CD4-positive, alpha-beta T cell treated with Interleukin-21 for 1 hour (primary cell): ENCODE measurements at regions not wholly inside any gene's neighbourhood (a gene's known extent, or its start where the extent isn't known, plus 50 kb on each side); places are given as distances from the start of the nearest gene placed in this dataset.
"Not testable (repeated sequence)": the region's sequence is repeated elsewhere in the genome, so short reads cannot be mapped to it uniquely, and the experiment has no call there.

Experiments
- DNase-seq: peaks from one replicate; pipeline ENCODE4 v3.0.0-alpha.2; 2020

DNA sequence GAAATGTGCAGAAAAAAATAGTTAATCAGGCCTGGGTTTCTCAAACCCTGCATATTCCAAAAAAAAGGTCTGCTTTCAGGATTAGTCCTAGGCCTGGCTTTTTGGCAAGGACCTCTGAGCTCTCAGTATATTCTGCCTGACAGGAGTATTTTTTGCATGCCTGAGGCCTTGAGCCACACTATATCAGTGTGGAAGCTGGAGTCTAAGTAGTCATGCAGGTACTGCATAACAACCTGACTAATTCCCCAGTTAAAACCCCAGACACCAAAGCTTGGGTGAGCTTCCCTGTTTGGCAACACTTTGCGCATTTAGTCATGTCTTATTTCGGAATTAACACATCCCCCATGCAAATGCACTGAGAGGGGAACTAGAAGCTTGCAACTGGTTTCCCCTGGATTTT lies 359.5 kb downstream of the CETN3 start:
- no peak for DNase-seq

DNA sequence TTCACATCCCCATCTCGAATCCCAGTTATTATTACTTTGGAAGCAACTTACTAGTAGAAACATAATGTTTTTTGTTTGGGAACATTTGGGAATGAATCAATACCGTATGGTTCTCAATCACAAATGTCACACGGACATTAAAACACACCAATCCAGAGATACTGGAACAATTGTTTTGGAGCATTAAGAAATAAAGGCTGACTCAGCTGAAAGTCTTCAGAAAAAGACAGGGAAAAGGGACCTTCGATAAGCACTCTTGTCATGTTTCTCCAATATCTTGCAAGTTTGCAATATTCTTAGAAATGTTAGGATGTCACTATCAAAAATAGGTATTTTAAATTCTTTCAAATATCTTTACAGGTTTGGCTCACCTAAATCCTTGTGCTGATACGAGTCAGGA lies 362.4 kb downstream of the CETN3 start:
- DNase-seq = no peak

DNA sequence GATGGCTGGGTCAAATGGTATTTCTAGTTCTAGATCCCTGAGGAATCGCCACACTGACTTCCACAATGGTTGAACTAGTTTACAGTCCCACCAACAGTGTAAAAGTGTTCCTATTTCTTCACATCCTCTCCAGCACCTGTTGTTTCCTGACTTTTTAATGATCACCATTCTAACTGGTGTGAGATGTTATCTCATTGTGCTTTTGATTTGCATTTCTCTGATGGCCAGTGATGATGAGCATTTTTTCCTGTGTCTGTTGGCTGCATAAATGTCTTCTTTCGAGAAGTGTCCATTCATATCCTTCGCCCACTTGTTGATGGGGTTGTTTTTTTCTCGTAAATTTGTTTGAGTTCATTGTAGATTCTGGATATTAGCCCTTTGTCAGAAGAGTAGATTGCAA lies 369.5 kb downstream of the CETN3 start:
- DNase-seq = not testable (repeated sequence)

DNA sequence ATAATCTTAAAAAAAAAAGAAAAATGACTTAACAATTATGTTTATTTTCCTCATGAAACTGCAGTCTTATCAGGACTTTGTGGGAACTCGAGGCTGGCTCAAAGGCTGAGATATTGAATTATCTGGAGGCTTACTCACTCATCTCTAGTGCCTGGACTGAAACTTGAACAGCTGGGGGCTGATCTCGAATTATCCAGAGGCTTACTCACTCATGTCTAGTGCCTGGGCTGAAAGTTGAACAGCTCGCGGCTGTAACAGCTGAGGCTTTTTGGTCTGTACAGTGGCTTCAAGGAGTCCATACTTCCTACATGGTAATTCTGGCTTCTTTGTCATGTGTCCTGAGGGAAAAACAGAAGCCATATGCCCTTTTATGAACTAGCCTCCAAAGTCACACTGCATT lies 371.9 kb downstream of the CETN3 start:
- no peak for DNase-seq

DNA sequence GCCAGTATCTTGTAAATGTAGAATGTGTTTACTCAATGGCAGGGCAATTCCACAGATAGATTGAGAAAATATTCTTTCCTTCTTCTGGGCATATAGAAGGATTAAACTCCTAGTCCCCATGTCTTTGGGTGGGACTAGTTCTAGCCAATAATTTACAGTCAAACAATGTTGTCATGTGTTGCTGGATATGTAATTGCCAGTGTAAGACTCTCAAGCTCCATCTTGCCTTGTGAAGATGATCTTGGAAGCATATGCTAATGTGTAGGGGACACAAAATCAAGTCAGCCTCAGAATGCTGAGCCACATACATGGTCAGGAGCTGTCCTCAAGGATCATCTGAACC lies 386.9 kb downstream of the CETN3 start:
- DNase-seq = no peak

DNA sequence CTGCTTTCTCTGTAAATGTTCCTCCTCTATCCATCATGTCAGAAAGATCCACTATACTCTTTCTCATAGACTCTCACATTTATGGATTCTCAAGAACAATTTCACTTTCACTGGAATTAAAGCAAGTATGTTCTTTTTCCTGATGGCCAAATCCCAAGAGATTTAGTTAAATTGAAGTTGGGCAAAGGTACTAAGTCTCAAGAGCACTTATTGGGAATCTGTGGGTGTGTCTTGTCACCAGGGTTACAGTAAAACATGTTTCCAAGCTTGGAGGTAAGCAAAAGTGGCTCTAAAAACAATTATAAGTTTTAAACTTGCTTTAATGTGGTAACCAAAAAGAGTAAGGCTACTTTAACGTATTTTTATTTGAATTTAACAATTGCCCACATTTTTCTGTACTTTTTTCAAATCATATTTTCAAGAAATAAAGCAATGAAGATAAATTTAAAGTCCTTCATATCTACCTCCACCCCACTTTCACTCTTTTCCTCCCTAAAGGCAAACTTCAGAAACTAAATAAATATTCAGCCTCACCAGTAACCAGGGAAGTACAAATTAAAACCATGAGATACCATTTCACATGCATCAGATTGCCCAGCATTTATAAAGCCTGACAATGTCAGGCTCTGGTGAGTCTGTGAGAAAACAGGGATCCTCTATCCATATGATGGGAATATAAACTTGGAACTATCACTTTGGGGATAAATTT lies 387.4 kb downstream of the CETN3 start:
- DNase-seq = no peak

DNA sequence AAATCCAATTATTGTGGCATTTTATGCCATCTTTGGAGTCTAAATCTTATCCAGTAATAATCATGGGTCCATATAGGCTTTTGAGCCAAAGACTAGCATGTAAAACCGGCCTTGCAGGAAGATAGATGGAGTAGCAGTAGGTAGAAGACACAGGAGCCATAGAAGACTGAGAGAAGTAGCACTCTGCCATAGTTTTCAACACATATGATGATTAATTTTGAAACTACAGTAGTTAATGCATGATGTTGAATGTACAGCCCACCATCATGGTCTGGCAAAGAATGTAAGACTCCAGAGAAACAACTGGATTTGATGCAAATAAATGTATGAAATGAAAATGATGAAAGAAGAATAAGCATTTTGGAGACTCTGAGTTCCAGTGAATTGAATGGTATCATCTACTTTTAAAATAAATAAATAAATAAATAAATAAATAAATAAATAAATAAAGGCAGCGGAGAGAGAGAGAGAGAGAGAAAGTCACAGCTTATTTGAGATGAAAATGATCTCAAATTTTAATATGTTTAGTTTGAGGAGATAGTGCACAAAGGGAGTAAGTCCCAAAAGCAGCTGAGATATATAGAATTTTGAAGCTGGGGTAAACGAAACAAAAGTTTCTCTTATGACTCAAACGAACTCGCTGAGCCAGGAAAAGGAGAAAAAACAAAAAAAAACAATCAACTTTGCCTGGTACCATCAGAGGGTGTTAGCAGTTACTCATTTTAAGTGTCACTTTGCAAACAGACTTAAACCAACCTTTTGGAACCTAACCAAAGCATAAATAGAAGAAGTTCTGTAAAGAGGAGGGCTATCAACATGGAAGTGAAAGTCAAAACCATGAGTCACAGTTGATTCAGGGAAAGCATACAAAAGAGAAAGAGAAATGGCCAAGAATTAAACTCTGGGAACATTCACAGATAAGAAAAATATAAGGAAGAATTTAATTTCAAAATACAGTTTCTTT lies 388.7 kb downstream of the CETN3 start:
- DNase-seq = no peak

DNA sequence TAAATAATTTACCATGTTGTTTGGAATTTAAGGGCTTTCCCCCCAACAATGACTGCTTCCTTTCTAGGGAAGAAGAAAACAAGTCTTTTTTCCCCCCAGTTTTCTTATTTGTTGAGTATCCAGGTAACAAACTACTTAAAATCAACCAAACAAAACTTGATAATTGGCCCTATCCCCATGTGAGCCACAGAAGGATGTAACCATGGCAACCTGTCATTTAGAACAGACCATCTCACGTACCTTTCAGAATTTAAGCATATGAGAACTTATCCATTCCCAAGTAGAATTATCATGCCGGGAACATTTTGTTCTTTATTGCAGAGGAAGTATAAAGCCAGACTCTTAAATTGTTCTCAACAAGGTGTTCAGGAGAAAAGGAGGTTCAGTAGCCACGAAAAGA lies 392.3 kb downstream of the CETN3 start:
- no peak for DNase-seq

DNA sequence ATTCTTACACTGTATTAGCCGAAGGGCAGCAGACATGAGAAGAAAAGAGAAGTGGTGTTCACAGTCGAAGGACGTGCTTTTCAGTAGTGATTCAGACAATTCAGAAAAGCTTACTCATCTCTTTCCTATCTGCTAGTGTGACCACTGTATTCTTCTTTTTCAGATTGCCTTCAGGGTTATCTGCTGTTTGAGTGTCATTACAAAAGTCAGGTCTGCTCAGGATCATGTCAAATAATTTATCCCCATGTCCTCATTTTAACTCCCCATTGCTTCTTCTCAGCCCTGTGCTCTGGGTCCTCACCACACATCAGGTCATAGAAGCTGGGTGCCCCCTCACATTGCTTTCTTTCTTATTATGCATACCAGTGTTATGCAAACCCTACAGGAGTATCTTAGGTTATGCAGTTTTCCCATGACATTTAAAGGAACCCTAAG lies 394.0 kb downstream of the CETN3 start:
- DNase-seq = no peak

DNA sequence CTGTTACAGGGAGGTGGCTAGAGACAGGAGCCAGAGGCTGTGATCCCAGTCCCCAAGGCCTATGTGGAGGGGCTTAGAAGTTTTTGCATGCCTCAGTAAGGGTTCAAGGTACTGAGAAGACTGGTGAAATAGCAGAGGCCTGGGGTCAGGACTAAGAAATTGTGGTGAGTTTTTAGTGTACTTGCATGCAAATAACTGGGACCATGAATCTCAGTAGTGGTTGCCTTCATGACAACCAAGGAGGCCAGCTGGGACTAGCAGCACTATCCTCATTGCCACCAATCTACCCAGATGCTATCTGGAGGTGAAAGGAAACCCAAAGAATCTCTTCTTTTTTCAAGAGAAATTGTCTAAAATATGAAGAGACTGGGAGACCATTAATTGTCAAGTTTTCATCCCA lies 395.1 kb downstream of the CETN3 start:
- no peak for DNase-seq

DNA sequence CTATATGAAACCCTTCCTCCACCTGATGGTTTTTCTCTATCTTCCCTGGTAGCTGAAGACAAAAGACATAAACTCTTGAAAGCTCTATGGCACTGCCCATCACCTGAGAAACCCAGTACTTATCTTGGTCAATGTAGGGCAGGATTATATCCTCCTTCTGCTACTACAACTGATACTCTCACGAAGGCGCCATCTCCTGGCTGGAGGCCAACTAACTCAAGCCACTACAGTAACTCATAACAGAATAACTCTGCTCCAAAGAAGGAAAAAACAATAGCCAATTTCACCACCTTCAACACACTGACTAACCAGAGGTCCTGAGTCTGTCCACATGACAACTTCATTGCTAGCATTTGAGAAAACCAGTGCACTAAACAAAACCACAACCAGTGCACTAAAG lies 409.2 kb downstream of the CETN3 start:
- no peak for DNase-seq

DNA sequence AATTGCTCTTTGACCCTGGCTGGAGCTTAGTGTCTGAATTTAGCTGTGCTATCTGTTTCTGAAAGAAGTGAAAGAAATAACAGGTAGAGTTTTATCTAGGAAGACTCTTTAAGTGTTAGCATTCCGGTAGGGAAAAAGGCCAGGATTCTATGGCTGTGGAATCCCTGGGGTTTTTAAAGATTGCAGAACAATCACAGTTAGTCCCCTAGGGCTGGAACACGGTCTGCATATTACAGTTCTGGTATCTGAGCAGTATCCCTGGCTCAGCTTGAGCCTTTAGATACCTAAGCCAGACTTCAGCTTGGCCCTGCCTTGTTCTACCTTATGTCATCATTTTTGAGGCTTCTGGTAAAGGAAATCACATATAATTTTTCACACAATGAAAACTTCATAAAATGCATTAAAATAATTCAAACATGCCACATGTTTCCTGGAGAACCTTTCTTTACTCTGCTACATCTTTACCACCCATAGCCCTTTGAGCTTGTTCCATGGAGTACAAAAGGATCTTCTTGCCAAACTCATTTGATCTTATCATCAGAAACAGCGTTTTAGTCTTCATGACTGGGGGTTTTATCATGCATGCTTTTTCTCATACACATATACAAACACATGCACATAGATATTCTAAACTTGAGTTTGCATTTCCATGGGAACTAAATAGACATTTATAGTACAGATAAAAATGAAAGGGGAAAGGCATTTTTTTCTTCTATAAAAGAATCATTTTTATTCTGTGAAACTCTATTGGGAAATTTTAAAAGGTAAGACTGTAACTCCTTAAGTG lies 410.8 kb downstream of the CETN3 start:
- no peak for DNase-seq

DNA sequence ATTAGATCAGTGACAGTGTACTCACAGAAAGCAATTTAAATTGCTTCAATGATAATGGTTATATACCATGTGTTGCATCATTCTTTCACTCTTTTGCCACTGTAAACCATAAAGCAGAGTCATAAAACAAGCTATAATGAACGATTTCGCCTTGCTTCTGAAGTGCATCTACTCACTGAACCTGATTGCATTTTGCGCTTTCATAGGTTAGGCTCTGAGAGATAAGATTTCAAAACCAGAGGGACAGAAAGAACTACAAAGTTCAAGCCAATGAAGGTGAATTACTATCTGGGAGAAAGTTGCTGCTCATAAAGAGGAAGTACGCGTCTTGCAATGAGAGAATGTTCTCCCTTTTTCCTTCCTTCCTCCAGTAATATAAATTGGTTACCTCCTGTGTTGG lies 412.7 kb downstream of the CETN3 start:
- no peak for DNase-seq

DNA sequence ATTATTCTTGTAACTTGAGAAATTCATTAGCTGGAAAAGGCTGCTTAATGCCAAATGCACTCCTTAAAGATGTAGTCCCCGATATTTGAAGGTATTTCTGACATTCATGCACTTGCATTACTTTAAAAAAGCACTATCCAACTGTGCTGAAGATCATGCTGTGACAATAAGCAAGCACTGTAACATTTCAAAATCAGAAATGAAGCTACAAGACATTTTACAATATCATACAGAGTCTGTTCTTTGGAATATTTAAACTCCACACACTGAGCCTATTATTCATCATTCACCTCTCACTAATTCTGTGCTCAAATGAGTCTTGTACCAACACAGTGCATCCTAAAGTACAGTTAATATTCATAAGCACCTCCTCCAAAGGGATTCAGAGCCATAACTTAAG lies 413.2 kb downstream of the CETN3 start:
- DNase-seq = no peak

DNA sequence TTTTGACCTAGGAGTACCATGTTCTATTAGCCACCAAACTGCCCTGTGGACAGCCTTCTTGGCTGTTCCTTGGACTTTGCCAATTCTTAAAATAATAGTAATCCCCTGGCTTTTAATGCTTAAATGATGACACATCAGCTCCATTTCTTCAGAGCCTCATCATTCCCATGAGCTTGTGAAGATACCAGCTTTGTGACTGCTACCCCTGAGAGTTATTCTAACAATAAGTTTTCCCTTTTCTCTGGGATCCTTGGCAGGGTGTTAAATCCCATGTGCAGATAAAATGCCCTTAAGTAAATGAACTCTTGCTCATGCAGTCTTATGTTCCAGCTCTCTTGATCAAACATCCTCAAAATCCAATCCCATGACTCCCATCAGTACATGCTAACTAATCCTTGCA lies 415.3 kb downstream of the CETN3 start:
- DNase-seq = no peak

DNA sequence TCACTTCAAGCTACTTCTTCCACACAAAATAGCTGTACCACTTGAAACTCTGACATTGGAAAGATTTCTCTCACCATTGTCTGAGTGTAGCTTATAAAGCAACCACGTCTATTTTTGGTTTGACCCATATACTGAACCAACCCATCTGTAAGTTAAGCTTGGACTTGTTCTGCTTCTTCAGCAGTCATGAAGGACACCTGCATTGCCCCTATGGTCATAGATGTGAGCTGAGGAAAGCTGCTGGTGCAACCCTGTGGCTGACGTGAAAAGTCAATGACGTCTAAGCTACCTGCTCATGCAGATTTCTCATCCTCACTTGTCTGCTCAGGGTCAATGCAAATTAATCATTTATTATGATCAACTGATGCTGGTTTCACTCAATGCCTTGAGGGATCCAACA lies 417.4 kb downstream of the CETN3 start:
- DNase-seq = no peak

DNA sequence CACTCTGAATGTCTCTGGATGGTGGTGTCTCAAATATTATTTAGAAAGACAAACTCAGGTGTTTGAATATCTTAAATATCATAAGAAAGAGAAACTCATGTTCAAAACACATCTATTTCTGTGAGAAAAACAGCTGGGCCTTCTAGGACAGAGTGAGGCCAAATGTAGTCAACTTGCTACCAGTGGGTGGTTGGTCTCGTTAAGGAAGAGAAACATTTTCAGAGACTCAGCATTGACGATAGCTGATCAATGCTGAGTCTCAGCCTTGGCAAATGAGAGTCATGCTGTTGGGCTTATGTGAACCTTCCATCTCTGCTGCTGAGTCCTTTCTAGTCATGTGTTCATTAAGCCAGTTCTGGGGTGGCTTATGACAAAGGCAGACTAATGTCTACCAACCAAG lies 418.0 kb downstream of the CETN3 start:
- DNase-seq = no peak

DNA sequence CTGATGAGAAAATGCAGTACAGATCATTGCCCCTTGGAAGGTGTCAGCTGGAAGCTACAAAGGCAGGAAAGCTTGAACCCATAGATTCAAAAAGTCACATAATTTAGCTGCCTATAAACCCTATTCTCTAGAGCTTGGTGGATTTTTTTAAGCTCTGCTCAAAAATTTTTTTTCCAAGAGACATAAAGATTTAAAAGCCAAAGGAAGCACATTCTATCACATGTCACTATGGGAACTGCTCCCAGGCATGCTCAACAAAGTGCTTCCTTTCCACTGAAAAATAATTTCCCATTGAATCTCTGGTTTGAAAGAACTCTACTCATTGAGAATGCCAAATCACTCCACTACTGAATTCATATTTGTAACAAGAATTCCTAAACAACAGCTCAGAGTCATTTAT lies 419.8 kb downstream of the CETN3 start:
- no peak for DNase-seq

DNA sequence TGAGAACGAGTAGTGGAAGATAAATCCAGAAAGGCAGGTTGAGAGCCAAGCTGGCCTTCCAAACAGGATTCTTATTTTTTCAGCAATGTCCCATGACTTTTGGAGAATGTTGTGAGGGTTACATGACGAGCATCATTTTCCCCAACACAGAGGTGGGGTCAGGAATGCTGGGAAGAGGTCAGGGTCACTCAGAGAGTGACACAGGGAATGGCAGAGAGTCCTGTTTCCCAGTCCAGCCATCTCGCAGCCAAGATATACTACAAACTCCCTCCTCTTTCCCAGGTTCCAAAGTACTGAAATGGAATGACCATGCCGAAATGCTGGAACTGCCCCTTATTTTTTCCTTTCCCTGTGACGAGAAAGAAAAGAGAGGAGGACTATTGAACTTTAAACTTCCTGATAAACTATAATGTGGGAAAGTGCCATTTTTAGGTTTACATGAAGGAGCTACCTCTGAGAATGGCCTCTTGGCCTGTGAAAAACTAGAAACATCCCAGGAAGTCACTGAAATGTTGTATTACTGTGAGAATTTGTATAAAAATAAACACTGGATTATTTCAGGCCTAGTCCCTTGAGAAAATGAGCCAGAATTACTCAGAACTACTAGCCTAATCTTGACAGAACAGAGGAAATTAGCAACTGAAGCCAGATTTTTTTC lies 420.4 kb downstream of the CETN3 start:
- no peak for DNase-seq

DNA sequence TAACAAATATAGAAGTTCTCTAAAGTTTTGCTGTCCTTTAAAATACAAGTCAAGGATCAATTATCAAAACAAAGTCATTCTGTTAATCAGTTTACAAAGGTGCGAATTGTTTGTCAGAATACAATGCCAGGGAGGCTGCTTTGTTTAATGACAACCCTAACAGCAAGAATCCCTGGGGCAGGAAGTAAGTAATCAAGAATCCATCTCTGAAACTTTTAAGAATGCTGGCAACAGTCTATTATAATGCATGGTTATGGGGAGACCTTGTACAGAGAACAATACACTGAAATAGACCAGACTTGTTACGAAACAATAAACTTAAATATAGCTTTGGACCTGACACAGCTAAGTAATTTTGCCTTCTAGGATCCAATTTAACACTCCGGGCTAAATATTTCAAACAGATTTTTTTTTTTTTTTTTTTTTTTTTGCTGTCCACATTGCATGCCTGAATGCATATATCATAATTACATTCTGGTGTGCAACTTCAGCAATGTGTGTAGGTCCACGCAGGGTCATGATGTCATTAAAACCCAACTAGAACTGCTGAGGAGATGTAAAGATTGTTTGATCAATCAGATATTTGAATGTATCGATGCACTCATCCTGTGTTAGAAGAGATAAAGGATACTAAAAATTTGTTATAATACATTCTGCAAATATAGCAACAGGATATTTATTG lies 421.3 kb downstream of the CETN3 start:
- no peak for DNase-seq

DNA sequence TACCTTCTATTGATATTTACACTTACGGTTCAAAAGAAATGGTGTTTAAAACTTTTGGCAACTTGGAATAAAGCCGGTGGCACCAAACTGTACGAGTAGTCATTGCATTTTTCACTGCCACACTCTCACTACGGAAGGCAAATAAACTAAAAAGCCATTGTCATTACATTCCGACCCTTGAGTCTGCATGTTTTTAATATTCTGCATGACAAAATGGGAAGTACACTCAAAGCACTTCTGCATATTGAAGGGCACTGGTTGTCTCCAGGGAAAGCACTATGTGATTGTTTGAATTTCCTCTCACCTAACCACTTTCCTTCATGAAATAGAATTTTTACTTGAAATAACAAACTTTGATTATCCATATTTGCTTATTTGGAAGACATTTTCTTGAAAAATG lies 426.3 kb downstream of the CETN3 start:
- DNase-seq = no peak
